ENCODE measurements at regions not wholly inside any gene's neighbourhood (a gene's known extent, or its start where the extent isn't known, plus 50 kb on each side); places are given as distances from the start of the nearest gene placed in this dataset.

- Histone ChIP-seq H3K36me3 (ENCODE audit: insufficient read depth, low read length) (no peaks in the 10 kb centered on the region), H3K4me2 (ENCODE audit: low read depth, low read length, poor library complexity, severe bottlenecking) (no peak overlapping the region), H3K9me3 (ENCODE audit: insufficient read depth, low read depth, low read length) (no peaks in the 10 kb centered on the region)
Measured at GRCh38 chr12:73106296-73106695, 834.1 kb downstream of the TRHDE start.

GRCh38 chr12:73106896-73107295 is 834.7 kb downstream of the TRHDE start:
- H2AFZ ChIP-seq (ENCODE audit: low read length) = no peak overlapping the region
- H3K9ac ChIP-seq (ENCODE audit: low read depth, low read length, poor library complexity, severe bottlenecking) = no peak overlapping the region
- H4K20me1 ChIP-seq (ENCODE audit: insufficient read depth, low read length, poor library complexity, severe bottlenecking) = no peaks in the 10 kb centered on the region
- no peaks in the 10 kb centered on the region for H3F3A ChIP-seq (ENCODE audit: low read depth)
- no peaks in the 10 kb centered on the region for H3K4me1 ChIP-seq (ENCODE audit: insufficient read depth, low read length, poor library complexity, severe bottlenecking)
- no peaks in the 10 kb centered on the region for H3K36me3 ChIP-seq (ENCODE audit: insufficient read depth, low read length)
- H3K4me2 ChIP-seq (ENCODE audit: low read depth, low read length, poor library complexity, severe bottlenecking) = no peak overlapping the region
- H3K9me2 ChIP-seq (replicated peaks; ENCODE audit: low read depth, low read length) = no peaks in the 10 kb centered on the region
- no peaks in the 10 kb centered on the region for H3K9me3 ChIP-seq (ENCODE audit: insufficient read depth, low read depth, low read length)
- TF ChIP-seq CTCF (conservative IDR thresholded peaks at IDR 0.05; ENCODE audit: low read length) = no peak
- TF ChIP-seq EZH2phosphoT487 (IDR thresholded peaks at IDR 0.05; ENCODE audit: borderline replicate concordance) = no peak
- no peaks in the 10 kb centered on the region for H3K27me3 ChIP-seq (ENCODE audit: insufficient read depth, low read length, poor library complexity, severe bottlenecking)
- no peak overlapping the region for H3K4me3 ChIP-seq (ENCODE audit: low read length, poor library complexity, severe bottlenecking)
- no peaks in the 10 kb centered on the region for H3K79me2 ChIP-seq (ENCODE audit: insufficient read depth, low read length)

More at GRCh38 chr12:73106296-73106695, 834.1 kb downstream of the TRHDE start:
- Histone ChIP-seq H3K4me1 (ENCODE audit: insufficient read depth, low read length, poor library complexity, severe bottlenecking) (no peaks in the 10 kb centered on the region), H3F3A (ENCODE audit: low read depth) (no peaks in the 10 kb centered on the region), H3K27me3 (ENCODE audit: insufficient read depth, low read length, poor library complexity, severe bottlenecking) (no peaks in the 10 kb centered on the region), H2AFZ (ENCODE audit: low read length) (no peak overlapping the region), H3K9ac (ENCODE audit: low read depth, low read length, poor library complexity, severe bottlenecking) (no peak overlapping the region), H3K4me3 (ENCODE audit: low read length, poor library complexity, severe bottlenecking) (no peak overlapping the region), H3K79me2 (ENCODE audit: insufficient read depth, low read length) (no peaks in the 10 kb centered on the region), H4K20me1 (ENCODE audit: insufficient read depth, low read length, poor library complexity, severe bottlenecking) (no peaks in the 10 kb centered on the region), H3K9me2 (replicated peaks; ENCODE audit: low read depth, low read length) (no peaks in the 10 kb centered on the region)
- TF ChIP-seq EZH2phosphoT487 (IDR thresholded peaks at IDR 0.05; ENCODE audit: borderline replicate concordance) (no peak), CTCF (conservative IDR thresholded peaks at IDR 0.05; ENCODE audit: low read length) (no peak)

- Histone ChIP-seq H3K79me2 (ENCODE audit: insufficient read depth, low read length) (no peaks in the 10 kb centered on the region), H3K36me3 (ENCODE audit: insufficient read depth, low read length) (no peaks in the 10 kb centered on the region), H3K9ac (ENCODE audit: low read depth, low read length, poor library complexity, severe bottlenecking) (no peak overlapping the region), H3K4me1 (ENCODE audit: insufficient read depth, low read length, poor library complexity, severe bottlenecking) (no peaks in the 10 kb centered on the region), H3K27me3 (ENCODE audit: insufficient read depth, low read length, poor library complexity, severe bottlenecking) (no peaks in the 10 kb centered on the region), H3K4me3 (ENCODE audit: low read length, poor library complexity, severe bottlenecking) (no peak overlapping the region), H3K4me2 (ENCODE audit: low read depth, low read length, poor library complexity, severe bottlenecking) (no peak overlapping the region), H3K9me2 (replicated peaks; ENCODE audit: low read depth, low read length) (no peaks in the 10 kb centered on the region), H3F3A (ENCODE audit: low read depth) (no peaks in the 10 kb centered on the region), H3K9me3 (ENCODE audit: insufficient read depth, low read depth, low read length) (no peaks in the 10 kb centered on the region), H2AFZ (ENCODE audit: low read length) (no peak overlapping the region), H4K20me1 (ENCODE audit: insufficient read depth, low read length, poor library complexity, severe bottlenecking) (no peaks in the 10 kb centered on the region)
- TF ChIP-seq EZH2phosphoT487 (IDR thresholded peaks at IDR 0.05; ENCODE audit: borderline replicate concordance) = no peak
- TF ChIP-seq CTCF (conservative IDR thresholded peaks at IDR 0.05; ENCODE audit: low read length) = no peak
Measured at GRCh38 chr12:73110816-73111215, 838.6 kb downstream of the TRHDE start.

Data from Loucy (cell line).